Esophagus mucosa (tissue), 1 donor: ENCODE measurements at regions not wholly inside any gene's neighbourhood (a gene's known extent, or its start where the extent isn't known, plus 50 kb on each side); places are given as distances from the start of the nearest gene placed in this dataset.
"Not testable (repeated sequence)": the region's sequence is repeated elsewhere in the genome, so short reads cannot be mapped to it uniquely, and the experiment has no call there.

ENCODE experiments used
- ATAC-seq: fragments of 200-7000 bp; cut with Tn5 transposase; one replicate; pipeline ENCODE4 v1.9.1; 2020
- donor health status: DM: yes; HTN: yes; CAD: no.

DNA sequence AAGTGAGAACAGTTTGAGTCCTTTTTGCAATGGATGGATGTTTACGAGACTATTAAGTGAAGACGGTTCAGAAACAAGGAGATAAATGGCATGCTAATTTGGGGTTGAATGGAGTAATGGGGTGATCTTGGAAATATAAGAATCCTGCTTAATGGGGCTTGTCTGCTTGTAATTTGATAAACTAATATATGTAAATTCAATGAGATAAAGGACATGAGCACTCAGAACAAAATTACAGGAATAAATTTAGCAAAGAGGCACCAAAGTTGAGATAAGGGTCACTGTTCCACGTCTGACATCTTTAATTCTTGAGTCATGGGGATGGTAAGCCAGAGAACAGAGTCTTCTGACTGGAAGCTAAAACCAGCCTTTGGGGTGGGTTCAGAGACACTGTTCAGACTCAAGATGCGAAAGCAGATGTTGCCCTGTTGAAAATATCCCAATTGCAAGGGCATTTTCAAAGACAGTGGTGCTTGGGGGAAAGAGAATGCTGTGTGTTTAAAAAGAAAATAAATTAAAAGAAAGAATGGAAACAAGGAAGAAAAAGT, 67.8 kb upstream of the CHRNB4 start:
- ATAC-seq, result no peak

DNA sequence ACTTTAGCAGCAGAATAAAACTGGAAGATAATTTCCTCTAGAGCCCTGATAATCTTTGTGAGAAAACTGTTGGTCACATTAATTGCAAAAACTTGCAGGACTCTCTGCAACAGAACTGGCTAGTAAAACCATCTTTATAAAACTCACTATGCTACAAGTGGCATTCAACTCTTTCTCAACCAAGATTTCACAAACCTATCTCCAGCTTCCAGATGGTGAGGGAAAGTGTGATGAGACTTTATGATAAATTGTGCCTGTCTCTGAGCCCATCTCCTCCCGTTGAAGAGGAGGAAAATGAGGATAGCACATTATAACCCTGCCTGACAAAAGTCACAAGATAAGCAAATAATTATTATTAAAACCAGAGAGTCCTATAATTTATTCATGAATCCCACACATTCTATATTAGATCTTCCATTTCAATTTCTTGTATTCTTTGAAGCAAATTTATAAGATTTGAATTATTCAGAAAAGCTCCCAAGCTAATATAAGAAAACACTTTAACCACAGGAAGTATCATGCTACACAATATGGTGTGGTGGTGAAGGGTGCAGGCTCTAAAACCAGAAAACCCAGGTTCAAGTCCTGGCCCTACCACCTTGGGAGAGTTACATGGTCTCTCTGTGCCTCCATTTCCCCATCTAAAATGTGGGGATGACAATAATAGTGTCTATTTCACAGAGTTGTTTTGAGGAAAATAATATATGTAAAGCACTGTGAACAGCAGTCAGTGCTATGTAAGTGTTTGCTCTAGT, 65.6 kb upstream of the CHRNB4 start:
- not testable (repeated sequence) for ATAC-seq

DNA sequence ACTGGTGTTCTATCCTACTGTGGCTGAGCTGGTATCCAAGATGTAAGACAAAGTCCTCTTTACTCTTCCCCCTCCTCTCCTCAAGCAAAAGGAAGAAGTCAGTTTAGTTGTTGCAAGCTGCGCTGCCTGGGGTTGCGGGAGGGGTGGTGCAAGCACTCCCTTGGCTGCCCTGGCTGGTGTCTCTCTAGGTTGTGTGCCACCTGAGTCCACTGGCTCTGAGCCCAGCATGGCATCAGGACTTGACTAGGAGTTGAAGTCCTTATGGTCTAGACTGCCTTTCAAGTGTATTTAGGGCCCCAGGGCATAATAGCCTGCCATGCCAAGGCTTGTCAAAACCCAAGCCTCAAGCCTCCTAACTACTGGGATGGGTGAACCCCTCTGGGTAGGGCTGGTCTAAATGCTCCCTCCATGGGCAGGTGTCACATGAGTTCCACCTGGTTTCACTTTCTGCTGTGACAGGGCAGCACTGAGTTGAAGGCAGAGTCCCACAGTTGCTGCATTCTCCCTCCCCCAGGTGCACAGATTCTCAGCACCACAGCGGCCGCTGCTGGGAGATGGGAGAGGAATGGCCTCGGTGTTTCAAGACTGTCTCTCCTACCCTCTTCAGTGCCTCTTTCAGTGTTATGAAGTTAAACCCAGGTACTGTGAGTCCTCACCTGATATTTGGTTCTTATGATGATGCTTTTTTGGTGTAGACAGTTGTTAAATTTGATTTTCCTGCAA, 62.5 kb upstream of the CHRNB4 start:
- not testable (repeated sequence) for ATAC-seq

DNA sequence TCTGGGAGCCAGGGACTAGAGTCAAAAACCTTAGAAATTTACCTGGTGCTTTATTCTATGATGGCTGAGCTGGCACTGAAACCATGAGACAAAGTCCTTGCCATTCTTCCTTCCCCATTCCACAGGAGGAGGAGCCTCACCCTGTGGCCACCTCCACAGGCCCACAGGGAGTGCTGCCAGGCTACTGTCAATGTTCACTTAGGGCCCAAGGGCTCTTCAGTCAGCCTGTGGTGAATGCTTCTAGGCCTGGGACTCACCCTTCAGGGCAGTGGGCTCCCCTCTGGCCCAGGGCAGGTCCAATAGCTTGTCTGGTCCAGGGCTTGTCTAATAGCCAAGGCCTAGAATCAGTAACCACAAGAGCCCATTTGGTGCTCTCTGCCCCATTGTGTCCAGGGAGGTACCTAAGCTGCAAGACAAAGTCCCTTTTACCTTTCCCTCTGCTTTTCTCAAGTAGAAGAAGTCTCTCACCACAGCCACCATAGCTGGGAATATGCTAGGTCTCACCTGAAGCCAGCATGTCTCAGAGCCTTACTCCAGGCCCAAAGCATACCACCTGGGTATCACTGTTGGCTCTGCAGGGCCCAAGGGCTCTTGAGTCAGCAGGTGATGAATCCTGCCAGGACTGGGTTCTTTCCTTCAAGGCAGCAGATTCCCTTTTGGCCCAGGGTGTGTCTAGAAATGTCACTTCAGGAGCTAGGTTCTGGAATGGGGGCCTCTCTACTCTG, 61.8 kb upstream of the CHRNB4 start:
- peak; percentile 37 for ATAC-seq

DNA sequence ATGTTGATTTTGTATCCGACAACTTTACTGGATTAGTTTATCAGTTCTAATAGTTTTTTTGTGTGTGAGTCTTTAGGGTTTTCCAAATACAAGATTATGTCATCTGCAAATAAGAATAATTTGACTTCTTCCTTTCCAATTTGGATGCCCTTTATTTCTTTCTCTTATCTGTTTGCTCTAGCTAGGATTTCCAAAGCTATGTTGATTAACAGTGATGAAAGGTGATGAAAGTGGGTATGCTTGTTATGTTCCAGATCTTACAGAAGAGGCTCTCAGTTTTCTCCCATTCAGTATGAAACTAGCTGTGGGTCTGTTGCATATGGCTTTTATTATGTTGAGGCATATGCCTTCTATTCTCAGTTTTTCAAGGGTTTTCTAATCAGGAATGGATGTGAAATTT, 56.4 kb upstream of the CHRNB4 start:
- no peak for ATAC-seq

DNA sequence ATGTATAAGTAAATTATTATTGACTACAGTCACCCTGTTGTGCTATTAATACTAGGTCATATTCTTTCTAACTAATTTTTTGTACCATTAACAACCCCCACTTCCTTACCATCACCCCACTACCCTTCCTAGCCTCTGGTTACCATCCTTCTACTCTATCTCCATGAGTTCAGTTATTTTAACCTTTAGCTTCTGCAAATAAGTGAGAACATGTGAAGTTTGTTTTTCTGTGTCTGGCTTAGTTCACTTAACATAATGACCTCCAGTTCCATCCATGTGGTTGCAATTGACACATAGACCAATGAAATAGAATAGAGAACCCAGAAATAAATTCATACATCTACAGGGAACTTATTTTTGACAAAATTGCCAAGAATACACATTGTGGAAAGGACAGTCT, 55.4 kb upstream of the CHRNB4 start:
- ATAC-seq, result no peak

DNA sequence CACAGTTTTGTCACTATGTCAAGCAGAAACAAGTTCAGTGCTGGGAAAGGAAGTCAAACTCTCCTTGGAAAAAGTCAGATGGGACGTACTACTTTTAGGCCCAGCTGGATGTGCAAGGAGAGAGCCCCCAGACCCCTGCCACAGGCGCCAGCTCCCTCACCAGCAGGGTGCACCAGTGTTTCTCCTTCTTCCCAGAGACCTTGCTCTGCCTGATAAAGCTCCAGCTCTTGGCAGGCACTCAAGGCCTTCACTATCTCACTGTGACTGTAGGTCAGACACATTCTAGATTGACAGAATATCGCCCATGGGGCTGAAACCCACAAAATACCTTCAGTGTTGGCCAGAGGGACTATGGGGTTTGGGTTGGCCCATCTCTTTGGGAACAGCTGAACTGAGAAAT, 54.8 kb upstream of the CHRNB4 start:
- no peak for ATAC-seq

DNA sequence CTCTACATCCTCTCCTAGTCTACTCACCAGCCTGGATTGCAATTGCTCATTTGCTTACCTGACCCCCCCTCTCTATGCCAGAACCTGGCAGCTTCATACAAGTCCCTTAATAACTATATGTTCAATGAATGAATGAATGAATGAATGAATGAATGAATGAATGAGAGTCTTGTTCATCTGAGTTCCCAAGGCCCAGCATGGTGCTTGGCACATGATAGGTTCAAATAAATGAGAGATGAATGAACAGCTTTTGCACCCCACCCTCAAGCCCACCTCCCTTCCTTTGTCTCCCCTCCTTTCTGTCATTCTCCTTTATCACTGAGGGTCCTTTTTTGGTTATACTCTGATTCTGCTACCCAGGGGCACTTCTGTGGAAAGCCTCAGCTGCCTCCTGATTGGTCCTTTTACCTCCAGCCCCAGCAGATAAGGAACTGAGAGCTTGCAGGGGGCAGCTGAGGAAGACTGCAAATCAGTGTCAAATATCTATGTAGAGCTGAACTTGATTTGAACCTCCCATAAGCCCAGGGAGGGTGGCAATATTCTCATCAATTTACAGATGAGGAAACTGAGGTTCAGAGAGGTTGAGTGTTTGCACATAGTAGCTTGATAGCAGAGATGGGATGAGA, 54.1 kb upstream of the CHRNB4 start:
- no peak for ATAC-seq

DNA sequence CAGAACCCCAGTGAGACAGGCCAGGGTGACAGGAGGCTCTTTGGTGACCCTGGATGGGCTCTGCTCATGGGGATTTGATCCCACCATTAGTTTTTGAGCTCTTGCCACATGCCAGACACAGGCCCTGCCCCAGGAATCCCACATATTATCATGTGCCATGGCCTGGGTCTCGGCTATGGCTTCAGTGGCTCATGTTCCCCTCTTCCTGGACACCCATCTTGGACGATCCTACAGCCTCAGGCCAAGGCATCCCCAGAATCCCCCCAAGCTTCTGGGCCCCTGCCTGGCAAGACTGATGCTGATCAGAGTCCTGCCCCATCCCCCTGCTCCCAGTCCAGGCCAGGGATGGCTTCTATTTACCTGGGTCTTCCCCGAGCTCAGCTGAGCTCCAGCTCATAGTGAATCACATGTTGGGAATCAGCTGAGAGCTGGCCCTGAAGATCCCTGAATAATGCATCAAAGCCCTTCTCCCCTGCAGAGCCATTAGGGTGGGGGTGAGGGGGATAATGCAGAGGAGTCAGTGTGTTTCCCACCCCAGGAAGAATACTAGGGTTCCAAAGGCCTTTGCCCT, 50.9 kb upstream of the CHRNB4 start:
- no peak for ATAC-seq

DNA sequence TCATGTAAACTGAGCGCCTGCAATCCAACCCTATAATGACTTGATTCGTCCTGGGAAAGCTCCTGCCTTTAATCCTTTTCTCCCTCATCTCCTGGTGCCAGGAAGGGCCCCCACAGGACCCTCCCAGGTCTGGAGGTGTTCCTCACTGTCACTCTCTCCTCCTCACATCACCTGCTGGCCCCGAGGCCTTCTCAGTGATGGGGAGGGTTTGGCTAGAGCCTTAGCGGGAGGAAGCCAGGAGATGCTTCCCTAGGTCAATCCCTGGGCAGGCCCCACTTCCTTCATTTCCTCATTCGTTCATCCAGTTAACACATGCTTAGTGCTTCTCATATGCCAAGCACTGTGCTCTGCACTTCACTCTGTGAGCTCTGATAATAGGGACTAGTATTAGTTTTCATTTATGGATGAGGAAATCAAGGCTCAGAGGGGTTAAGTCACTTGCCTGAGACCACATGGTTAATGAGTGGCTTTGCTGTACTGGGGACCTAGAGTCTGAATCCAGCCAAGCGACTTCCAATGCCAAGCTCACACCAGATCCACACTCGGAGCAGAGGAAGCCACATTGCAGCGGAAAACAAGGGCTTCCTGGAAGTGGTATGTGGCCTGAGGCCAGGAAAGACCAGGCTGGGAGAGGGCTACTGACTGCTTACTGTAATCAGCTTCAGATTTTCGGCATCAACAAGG, 50.3 kb upstream of the CHRNB4 start:
- peak; percentile 31 for ATAC-seq
